Activated CD8-positive, alpha-beta memory T cell treated with anti-CD3 and anti-CD28 coated beads for 4 hours (primary cell): ENCODE measurements at regions not wholly inside any gene's neighbourhood (a gene's known extent, or its start where the extent isn't known, plus 50 kb on each side); places are given as distances from the start of the nearest gene placed in this dataset.

Source experiments
- DNase-seq, 2 donors: peaks; one replicate each; pipeline ENCODE4 v3.0.0-alpha.2; 2020; ENCODE audit warnings: low read depth in 2 of 2

DNA sequence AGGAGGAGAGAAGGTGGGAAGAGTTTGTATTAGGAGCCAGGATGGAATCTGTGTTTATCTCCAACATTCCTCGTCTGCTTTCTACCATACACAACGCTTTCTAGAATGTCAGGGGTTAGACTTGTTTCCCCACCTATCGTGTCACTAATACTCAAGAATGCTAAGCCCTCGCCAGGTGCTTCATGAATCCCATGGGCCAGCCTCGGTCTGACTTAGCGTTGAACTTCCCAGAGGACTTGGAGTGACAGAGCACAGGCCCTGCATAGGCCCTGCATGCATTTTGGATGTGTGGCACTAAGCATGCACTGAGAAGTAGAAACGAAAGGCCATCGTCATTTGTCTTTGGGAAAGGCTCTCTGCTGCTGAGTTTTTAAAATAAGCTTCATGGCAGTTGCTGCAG, 328.7 kb downstream of the NSG2 start:
- no peak for DNase-seq

DNA sequence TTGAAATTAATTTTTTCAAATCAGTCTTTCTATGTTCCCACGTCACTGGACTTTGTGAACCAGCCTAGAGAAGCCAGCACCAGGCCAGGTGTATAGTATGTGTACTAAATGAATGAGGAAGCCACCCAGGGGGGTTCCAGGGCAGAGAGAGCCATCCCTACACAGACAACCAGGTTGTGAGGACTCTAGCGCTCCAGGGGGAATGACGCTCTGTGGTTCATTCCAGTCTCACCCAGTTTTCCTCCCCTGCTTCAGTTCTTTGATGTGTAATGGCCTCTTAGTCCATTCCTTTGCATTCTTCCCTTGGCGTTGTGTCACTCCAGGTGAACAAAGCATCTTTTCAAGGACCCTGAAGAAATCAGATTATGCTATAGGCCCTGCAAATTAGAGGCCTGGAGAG, 330.6 kb downstream of the NSG2 start:
- no peak for DNase-seq

DNA sequence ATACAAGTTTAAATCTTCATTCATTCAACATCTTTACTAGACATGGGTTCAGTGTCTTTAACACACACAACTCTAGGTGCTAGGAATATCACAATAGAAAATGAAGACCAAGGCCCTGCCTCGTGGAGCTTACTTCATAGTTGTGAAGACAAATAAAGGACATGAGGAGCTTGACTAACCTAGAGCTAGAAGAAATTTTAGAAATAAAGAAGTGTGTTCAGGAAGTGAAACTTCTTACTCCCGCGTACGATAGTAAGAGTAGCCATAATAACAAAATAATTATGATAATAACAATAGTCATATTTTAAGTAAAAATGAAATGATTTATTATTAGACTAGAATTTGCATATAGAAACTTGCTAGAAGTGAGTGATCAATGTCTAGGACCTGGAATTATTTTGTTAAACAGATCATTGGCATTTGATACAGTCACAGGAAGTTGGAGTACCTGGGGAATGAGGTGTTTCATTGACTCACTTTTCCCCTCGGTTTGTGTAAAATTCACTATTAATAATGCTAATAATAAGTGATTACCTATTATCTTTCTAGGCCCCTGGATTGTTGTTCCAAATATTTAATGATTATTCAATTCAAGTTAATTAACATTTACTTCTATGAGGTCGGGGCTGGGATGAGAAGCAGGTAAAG, 331.3 kb downstream of the NSG2 start:
- no peak for DNase-seq

DNA sequence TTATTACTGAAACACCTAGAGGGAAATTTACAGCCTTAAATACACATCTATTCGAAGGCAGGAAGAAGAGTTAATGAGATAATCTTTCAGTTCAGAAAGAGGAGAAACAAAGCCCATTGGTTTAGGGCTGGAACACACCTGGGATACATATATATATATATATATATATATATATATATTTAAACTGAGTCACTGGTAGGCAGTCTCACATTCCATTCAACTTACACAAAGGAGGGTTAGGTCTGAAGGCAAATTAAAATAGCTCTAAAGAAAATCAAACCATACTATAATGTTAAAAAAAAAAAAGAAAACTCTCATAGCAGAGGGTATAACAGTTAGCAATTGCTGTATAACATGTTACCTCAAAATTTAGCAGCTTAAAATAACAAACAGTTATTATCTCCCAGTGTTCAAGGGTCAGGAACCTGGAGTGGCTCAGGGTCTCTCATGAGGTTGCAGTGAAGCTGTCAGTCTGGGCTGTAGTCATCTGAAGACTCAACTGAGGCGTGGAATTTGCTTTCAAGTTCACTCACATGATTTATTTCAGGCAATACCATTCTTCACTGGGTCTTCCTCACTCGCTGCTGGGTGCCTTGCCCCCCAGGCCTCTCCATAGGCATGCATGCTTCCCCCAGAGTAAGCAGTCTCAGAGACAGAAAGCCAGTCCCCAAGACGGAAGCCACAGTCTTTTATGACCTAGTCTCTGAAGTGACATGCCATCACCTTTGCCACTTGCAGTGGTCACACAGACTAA, 332.8 kb downstream of the NSG2 start:
- DNase-seq: no peak

DNA sequence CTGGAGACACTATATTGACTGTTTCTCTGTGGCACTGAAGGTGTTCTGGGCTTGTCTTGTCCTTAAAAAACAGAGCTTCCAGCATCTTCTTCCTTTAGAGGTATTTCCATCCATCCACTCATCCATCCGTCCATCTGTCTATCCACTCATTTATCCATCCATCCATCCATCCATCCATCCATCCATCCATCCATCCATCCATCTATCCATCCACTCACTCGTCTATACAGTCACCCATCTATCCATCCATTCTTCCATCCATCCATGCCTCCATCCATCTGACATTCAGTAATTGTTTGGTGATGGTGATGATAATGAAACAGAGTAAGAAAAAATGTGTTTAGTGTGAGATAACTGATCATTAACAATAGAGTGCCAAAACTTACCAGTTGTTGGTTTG, 334.8 kb downstream of the NSG2 start:
- no peak for DNase-seq

DNA sequence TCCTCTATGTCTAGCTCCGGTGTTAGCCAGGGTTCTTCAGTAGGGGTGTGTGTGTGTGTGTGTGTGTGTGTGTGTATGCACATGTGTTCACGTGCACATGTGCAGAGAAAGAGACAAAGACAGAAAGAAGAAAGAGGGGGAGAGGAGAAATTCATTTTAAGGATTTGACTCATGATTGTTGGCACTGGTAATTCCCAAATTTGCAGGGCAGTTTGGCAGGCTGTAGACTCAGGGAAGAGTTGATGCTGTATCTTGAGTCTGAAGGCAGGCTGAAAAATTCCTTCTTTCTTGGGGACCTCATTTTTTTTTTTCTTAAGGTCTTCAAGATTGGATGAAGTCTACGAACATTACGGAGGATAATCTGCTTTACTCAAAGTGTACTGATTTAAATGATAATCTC, 335.7 kb downstream of the NSG2 start:
- no peak for DNase-seq

DNA sequence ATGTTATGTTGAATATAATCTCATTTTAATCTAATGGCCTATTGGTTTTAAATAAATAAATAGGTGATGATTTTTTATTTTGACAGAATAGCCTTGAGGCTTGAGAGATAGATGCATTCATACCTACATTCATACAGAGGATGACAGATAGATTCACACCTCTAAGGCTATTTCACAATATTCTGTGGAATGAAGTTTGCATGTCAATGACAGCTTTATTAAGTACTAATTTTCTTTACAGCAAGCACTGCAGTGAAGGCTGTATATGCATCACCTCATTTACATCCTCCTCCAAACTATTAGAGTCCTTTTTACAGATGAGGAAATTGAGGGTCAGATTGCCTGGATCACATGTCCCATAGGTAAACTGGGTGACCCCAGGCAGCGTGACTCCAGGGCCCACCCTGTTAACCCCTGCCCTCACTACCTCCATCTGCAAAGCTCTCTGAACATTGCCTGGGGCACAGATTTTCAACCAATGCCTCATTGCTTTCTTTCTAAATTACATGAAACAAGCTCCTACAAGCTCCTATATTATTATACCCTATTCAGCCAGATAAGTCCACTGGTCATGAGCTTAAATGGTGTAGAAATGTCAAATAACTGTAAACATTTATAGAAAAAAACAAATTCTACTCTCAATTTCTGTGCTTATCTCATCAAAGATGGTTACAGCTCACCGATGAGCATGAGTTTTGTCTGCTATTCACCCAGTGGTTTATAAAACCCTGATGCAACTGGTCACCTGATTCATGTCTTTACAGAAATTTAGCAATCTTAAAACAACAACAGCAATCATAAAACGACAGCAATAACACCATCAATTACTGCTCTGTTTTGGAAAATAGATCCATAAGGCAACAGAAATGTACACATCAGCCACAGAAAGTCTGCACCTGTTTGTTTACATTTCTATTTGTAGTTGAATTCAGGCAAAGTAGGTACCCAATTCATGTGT, 338.0 kb downstream of the NSG2 start:
- no peak for DNase-seq

DNA sequence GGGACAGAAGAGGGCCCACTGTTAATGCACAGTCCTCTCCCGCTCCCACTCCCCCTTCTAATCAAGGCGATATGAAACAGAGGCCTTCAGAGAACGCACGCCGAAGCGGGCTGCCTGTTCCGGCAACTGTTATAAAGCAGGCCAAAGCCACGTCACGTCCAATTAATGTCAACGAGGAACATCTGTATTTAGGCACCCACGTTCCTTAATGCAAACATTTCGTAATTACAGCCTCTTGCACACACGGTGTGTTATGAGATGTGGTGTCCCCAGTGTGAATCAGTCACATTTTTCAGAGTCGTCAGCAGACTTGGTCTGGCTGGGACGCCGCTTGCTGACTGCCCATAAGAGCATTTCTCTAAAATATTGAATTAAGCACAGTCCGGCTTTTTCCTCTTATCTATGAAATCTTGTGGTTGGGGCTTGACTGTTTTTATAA, 339.0 kb downstream of the NSG2 start:
- no peak for DNase-seq

DNA sequence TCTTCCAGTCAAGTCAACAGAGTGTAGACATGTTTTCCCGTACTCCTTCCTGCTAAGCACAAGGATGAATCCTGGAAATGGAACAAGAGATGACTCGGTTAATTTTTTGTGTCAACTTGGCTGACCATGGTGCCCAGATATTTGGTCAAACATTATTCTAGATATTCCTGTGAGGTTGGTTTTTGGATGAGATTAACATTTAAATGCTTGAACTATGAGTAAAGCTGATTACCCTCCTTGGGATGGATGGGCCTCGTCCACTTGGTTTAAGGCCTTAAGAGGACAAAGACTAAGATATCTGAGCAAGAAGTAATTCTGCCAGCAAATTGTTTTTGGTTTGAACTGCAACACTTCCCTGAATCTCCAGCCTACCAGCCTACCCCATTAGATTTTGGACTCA, 338.1 kb upstream of the MSX2 start:
- no peak for DNase-seq

DNA sequence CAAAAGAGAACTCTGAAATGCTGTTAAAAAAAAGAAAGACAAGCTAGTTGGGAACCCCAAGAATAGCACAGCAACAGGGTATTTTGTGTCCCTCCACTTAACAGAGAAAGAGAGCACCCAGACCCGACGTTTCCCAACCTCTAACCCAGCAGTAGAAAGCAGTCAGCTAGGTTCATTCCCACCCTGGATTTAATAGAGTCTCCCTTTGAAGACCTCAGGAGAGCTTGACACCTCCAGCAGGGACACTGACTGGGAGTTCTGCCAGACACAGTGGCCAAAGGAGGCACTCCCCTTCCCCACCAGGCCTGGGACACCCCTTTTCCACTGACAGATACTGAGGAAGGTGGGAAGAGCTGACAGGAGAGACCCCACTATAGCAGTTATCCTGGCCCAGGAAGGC, 337.5 kb upstream of the MSX2 start:
- no peak for DNase-seq

DNA sequence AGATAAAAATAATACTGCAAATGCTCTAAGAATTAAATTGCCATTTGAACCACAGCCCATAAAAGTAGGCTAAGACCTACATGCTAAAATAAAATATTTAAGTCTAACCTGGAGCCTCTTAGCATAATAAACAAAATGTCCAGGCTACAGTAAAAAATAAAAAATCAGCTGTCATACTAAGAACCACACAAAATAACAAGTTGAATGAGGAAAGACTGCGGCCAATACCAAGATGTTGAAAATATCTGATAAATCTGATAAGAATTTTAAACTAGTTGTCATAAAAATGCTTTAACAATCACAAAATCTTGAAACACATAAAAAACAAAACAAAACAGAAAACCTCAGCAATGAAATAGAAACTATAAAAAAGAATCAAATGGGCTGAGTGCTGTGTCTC, 336.9 kb upstream of the MSX2 start:
- no peak for DNase-seq

DNA sequence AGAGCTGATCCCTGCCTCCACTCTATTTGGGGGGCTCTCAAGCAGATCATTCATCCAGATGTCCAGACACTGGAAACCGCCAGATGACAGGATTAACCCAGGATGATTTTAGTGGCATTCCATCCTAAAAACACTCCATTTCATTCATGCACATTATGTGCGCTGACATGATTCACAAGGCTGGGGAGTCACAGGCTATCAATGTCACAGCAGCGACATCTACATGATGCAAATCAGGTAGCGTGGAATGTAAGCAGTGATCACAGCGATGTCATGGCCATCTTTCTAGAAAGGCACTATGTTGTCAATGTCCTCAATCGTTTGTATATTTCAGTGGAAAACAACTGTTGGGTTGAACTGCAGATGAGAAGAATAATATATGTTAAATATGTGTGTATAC, 331.5 kb upstream of the MSX2 start:
- DNase-seq: no peak

DNA sequence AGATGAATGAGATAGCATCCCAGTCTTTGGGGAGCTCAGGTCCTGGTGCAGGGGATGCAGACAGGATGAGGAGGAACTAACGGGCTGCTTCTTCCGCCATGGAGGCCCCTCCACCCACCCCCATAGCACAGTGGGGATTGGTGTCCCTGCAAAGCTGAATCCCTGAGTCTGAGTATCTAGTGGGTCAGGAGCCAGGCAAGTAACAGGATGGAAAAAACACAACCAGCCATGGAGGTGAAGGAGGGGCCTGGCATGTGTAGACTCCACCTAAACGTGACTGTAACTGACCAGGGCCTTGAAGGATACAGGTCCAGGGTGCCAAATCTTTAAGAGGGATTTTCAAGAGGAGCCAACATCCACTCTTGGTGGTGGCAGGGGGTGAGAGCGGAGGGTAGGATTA, 327.8 kb upstream of the MSX2 start:
- DNase-seq: no peak

DNA sequence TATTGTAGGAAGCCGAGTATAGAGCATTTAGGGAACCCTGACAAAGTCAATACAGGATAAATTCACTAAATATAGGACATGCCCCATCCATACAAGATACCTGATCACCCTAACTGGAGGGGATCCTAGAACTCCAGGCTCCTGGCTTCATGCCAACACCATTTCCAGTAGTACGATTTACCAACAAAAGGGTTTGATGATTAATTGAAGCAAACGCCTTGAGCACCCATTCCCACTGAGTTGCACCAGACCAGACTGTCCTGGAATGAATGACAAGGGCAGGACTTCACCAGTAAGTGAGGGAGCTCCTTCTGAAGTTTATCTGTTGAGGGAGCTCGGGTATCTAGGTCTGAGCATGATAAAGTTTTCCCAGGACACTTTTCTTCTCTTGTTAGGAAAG, 327.2 kb upstream of the MSX2 start:
- no peak for DNase-seq

DNA sequence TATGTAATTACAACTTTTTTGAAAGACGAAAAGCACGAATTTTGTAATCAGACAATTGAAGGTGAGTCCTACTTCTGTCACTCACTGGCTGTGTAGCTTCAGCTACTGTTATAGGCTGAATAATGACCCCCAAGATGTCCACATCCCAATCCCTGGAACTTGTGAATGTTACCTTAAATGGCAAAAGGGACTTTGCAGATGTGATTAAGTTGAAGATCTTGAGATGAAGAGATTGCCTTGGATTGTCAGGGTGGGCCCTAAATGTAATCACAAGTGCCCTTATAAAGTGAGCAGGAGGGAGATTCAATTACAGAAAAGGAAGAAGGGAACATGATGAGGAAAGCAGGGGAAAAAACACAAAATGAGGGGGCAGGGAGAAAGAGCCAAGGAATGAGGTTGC, 326.2 kb upstream of the MSX2 start:
- no peak for DNase-seq

DNA sequence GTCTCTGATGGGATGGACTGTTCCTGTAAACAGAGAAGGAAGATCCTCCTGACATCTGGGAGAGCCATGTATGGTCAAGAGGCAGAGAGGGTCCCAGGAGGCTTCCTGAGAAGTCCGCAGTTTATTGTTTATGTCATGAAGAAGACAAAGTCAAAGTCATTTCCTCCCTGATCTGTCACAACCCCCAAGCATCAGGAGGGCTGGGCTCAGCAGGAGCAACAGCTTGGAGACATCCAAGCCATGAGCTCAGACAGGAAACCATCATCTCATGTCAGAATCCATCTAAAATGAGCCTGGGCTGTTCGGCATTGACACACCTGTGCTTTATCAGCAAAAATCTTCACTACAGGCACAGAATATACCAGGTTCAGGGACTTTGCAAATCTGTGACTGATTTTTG, 325.0 kb upstream of the MSX2 start:
- DNase-seq: no peak

DNA sequence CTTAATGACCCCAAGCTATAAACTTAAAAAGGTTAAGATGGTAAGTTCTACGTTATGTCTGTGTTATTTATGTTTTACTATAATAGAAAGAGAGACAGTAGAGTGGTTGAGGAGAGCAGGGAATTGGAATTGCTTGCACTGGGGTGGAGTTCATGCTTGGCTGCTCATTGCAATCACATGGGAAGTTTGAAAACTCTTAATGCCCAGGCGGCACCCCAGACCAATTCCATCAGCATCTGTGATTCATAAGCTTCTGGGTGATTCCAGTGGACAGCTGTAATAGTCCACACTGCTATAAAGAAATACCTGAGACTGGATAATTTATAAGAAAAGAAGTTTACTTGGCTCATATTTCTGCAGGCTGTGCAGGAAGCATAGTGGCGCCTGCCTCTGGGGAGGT, 323.9 kb upstream of the MSX2 start:
- DNase-seq: no peak

DNA sequence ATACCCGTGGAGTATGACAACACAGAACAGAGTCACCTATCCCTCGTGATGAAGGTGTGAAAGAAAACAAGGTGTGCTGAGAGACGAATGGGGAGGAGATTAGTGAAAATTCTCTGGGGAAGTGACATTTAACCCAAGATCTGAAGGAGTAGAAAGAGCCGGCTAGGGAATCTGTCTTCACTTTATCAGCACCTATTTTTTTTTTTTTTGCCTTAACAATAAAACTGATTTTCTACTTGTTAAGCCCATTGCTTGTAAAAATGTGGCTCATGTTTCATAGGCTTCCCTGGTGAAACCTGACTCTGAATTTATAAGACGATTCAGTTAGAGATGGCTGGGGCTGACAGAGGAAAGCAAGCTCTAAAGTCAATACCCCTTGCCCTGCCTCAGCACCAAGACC, 322.6 kb upstream of the MSX2 start:
- no peak for DNase-seq

DNA sequence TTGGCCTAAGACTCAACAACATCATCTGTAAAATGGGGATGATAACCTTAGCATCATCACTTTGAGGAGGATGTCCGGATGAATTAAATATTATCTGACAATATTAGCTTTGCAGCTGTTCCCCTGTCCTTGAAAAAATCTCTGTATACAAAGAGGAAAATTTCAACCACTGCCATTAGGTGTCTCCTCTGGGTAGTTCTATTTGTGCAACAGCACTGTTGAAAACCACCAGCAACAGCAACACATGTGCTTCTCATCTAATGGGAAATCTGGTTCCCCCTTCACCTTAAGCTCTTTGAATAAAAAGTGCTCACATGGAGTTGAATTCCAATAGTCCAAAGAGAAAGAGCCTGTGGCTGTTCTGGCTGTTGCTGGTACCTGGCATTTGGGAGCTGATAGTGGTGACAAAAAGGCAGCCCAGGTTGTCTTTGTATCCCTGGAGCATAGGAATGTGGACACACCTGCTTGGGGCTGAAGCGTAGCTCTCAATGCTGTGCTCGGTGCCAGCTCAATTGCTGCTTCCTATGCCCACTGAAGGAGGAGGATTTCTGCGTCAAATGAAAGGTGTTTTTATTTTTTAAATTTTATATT, 322.1 kb upstream of the MSX2 start:
- DNase-seq: no peak

DNA sequence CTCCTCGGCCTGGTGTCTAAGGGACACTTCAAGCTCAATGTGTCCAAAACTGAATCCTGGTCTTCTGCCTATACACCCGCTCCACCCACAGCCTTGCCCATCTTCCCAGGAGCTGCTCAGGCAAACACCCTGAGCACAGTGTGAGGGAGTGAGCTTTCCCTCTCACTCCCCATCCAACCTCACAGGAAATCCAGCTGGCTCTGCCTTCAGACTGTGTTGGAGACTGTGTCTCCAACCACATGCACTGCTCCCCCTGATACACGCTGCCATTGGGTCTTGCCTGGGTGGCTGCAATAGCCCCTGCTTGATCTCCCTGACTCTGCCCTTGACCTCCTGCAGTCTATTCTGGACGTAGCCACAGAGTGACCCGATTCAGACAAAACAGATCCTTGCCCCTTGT, 319.5 kb upstream of the MSX2 start:
- no peak for DNase-seq

DNA sequence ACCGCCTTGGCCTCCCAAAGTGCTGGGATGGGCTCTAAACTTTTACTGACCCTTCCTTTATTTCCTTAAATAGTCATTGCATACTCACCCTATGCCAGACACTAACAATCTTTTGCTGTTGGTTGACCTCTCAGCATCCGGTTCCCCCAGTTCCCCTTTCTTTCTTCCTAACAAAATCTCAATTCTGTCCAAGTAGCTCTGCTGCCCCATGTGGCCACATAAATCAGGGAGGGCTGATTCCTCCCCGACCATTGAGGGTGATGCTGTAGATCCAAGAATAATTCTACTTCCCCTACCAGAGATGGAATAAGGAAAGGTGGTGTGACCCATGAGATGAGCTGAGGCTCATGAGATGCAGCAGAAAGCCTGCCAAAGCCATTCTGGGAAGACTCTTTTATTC, 315.3 kb upstream of the MSX2 start:
- DNase-seq: no peak

DNA sequence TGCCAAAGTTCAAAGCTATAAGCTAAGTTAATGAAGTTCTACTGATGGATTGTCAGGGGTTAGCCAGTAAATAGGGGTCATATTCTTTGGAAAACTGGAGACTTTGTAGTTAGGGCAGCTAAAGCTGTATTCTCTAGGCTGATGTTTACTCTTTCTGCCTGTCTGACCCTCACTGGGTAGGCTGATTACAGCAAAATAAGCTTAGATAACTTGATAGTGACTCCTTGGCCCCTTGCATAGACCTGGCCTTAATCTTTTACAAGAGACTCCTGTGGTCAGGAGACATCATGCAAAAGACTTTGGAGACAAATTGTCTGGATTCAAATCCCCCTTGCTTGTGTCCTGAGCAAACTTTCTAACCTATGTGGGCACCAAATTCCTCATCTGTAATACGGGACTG, 314.4 kb upstream of the MSX2 start:
- DNase-seq: no peak
